CD1c-positive myeloid dendritic cell (primary cell): ENCODE measurements at regions not wholly inside any gene's neighbourhood (a gene's known extent, or its start where the extent isn't known, plus 50 kb on each side); places are given as distances from the start of the nearest gene placed in this dataset.
"Not testable (repeated sequence)": the region's sequence is repeated elsewhere in the genome, so short reads cannot be mapped to it uniquely, and the experiment has no call there.

Source experiments
- DNase-seq: peaks from one replicate; pipeline ENCODE4 v3.0.0-alpha.2; 2016; ENCODE audit errors: extremely low spot score

DNA sequence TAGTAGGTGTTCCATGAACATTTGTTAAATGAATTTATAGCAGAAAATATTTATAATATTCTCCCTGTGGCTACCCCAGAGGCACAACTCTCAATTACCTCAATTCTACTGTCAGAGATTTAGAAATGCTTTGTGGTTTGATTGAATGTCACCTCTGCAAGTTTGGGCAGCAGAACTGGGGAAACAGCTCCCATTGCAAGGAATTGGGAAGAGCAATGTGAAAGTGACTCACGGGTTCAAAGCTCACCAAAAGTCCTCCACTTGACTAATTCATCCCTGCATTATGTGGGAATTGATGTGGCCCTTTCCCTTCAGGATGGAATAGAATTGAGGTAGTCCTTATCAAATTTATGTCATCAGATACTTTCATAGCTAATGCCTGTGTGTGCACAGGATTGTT is 562.7 kb downstream of the MFSD1 start:
- DNase-seq, result no peak

DNA sequence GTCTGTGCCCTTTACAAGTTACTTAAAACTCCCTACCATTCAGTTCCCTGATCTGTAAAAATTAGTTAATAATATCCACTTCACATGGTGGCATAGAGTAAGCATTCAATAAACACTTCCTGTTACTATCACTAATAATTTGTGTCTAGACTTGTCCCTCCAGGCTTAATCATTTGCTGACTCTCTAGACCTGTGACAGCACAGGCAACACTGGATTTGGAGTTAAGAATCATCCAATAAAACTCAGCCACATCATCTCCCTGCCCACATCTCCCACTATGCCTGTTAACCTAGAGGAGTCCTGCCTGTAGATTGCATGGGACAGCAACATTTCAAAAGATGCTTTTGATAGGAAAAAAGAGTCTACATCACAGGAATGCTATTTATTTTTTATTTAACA is 564.6 kb downstream of the MFSD1 start:
- DNase-seq, result no peak

DNA sequence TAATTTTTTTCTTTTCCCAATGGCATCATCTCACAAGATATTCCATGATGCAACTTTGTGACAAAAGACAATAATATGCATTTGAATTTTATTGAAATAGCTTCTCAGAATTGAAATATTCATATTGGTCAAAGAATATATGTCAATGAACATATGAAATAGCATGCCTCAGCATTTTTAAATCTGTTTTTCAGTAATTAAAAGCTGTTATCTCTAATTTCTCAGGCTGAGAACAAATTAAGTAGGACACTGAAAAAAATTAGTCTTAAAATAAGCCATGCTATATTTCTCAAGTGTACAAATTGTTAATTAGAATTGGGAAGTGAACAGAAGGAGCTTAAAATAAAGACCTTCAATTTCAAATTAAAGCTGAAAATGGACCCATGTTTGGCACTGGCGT is 570.1 kb downstream of the MFSD1 start:
- no peak for DNase-seq

DNA sequence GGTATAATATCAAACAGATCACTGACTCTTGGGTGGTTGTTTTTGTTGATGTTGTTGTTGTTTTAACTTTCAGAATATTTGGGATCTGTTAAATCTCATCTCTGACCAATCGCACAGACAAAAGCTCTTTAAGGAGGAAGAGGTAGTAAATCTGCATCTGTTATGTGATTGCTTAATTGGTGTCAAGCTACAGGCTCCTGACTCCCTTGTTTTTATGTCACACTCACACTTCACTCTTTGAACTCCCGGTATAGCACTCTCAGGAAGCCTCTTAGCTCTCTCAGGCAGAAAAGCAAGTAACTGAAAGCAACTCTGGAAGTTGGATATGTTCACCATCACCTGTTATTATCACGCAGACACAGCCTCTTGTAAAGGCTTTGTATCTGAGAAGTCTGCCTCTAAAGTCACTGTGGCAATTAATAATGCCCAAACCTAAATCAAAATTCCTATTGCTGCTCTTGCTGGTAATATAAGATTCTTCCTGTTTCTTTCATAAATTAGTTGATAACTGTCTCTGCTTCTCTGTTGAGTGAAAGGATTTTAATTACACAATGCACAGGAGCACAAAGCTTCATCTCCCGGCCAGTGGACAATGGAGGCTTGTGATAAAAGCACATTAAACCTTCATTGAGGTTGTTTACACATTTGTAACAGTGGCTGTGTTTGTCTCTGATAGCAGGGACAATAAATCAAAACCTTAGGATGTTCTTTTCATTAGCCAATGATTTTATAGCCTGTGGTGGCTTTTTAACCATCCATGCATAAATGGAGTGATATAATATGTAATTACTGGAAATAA is 576.7 kb downstream of the MFSD1 start:
- no peak for DNase-seq

DNA sequence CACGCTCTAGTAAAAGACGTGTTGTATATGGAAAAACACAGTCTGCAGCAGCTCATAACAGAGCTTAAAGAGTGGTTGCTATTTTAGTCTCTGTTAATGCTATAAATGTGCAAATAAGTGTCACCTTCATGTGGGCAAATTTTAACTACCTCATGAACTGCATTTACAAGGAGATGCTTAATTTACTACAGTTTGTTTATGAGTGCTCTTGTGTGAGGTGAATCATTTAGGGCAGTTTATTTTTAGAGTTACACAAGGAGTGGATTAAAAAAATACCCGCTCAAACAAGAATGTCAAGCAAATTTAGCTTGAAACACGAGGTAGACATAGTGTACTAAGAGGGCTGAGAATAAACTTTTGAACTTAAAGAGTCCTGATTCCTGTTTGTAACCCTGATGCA is 579.0 kb downstream of the MFSD1 start:
- no peak for DNase-seq

DNA sequence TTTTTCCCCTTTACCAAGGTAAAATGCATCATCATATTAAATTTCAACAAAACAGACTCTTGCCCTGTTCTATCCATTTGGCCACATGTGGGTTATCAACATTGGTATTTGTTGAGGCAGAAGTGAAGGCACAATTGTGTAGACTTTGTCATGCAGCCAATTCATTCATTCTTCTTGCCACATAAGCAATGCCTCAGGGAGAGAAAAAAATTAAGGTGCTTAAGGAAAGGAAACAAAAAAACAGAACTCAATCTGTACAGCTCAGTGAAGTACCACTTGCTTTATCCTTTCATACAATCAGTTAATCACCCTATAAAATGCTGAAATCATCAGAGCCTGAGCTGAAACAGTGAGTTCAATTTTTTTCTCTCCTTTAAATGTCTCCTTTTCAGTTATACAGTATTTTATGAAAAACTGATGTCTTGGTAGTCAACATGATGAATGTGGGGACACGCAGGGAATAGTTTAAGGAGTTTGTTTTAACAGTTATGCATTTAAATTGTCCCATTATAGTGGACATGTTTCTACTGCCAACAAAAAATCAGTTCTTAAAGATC is 588.9 kb downstream of the MFSD1 start:
- no peak for DNase-seq

DNA sequence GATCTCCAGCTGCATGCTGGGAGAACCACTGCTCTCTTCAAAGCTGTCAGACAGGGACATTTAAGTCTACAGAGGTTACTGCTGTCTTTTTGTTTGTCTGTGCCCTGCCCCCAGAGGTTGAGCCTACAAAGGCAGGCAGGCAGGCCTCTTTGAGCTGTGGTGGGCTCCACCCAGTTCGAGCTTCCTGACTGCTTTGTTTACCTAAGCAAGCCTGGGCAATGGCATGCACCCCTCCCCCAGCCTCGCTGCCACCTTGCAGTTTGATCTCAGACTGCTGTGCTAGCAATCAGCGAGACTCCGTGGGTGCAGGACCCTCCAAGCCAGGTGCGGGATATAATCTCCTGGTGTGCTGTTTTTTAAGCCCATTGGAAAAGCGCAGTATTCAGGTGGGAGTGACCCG is 591.0 kb upstream of the IL12A start:
- DNase-seq, result not testable (repeated sequence)

DNA sequence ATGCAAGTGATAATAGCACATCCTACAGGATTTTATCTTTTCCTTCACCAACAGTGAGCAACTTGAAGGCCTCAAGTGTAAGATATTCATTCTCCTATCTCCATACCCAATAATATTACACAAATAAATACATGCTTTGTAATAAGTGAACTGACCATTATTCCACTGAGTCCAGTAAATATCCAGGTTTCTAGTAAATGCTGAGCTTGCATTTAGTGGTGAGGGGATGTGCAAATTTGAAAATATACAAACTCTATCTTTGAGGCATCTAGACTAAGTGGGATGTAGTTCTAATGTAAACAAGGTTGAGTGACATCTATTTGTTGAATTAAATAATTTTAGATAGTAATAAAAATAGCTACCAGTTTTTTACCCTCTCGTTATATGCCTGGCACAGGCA is 587.6 kb upstream of the IL12A start:
- no peak for DNase-seq

DNA sequence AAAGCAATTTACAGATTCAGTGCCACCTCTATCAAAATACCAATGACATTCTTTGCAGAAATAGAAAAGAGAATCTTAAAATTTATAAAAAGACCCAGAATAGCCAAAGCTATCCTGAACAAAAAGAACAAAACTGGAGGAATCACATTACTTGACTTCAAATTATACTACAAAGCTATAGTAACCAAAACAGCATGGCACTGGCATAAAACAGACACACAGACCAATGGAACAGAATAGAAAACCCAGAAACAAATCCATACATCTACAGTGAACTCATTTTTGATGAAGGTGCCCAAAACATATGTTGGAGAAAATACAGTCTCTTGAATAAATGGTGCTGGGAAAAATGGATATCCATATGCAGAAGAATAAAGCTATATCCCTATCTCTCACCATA is 578.9 kb upstream of the IL12A start:
- not testable (repeated sequence) for DNase-seq

DNA sequence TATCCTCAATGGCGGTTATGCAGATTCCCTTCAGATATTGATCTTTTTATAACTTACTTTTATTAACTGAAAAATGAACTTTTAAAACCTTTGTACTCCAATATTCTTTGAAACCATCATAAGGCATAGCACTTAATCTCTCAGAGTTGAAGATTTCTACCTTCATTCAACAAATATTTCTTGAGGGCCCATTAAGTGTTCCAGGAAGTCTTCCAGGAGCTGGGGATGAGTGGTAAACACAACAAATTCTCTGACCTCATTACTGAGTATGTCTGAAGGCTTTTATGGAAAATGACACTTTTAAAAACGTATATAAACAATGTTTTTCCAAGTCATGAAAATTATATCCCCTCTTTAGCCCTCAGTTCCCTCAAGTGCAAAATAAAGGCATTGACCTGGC is 575.3 kb upstream of the IL12A start:
- DNase-seq, result no peak

DNA sequence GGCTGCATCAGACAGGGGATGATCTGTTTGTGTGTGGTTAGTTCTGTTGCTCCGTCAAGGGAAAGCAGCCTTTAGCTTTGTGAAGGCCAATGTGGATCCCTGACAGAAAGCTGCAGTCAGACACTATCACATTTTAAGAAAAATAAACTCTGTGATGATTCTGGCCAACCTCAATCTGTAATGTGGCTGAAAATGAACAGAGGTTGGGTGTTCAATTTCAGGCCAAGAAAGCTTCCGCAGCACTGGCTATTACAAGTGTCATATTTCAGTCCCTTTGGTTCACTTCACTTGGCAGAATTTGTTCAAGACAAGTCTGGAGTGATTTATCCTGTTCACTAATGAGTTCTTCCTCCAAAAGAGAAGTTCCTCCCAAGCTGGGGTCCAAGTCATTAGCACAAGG is 571.8 kb upstream of the IL12A start:
- no peak for DNase-seq

DNA sequence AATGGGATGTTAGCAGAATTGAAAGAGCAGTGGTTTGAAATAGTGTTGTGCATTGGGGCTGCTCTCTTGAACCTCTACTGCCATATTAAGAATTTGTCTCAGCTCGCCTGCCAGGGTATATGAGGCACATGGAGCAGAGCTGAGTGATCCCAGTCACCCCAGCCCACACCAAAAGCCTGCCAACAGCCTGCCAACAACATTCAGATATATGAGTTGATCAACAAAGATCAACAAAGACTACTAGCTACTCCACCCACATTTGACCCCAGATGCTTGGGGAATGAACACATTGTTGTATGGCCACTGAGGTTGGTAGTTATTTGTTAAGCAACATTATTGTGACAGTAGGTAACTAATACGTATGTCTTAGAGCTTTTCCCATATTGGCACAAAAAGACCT is 570.9 kb upstream of the IL12A start:
- DNase-seq, result no peak

DNA sequence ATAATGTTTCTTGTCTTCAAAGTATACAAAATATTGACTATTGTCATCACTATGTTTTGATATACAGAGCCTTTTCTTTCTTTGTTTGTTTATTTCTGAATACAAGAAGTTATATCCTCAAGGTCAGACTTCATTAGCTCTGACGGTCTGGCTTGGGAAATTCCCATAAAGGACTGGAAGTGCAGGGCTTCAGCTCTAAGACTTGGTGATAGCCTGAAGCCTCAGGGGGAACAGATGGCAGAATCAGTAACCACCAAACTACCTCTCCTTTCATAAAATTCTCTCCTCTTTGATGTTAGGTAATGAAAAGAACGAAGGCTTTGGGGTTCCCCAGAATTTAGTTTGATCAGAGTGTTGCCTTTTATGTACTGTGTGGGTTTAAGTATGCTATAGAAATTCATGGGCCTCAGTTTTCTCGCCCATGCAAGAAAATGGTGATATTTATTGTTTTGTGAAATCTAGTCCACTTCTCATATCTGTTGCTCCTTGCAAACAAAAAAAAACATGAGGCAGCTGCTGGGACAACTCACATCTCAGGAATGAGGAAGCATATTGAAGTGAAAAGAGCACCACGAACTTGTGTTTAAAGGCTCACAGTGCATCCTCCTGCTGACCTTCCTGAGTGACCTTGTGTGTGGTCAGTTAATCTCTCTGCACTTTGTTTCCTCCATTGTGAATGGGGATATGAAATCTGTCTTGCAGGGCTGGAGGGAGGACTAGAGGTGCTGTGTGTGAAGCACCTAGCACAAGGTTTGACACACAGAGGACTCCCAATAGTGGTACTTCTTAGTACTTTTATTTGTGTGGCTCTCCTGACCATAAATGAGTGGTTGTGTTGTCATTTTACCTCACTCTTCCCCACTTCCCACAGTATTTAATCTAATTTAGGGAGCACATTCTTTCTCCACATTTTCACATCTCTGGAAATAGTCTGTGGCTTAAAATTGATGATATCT is 569.8 kb upstream of the IL12A start:
- DNase-seq, result no peak

DNA sequence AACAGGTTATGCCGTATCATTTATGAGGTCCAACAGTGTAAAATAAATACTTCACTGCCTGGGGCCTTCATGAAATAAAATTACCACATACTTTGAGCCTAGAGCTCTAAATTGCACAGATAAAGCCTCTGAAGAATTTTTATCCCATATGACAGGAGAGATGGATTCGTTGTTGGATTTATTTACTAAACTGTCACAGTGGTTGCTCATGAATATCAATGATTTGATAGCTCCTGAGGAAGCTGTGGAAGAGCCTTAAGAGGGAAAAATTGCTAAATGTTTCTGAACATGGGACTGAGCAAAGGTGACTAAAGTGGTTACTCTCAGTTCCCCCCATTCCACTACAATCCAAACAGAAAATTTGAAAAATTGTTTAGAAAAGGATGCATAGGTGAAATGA is 558.9 kb upstream of the IL12A start:
- DNase-seq, result no peak

DNA sequence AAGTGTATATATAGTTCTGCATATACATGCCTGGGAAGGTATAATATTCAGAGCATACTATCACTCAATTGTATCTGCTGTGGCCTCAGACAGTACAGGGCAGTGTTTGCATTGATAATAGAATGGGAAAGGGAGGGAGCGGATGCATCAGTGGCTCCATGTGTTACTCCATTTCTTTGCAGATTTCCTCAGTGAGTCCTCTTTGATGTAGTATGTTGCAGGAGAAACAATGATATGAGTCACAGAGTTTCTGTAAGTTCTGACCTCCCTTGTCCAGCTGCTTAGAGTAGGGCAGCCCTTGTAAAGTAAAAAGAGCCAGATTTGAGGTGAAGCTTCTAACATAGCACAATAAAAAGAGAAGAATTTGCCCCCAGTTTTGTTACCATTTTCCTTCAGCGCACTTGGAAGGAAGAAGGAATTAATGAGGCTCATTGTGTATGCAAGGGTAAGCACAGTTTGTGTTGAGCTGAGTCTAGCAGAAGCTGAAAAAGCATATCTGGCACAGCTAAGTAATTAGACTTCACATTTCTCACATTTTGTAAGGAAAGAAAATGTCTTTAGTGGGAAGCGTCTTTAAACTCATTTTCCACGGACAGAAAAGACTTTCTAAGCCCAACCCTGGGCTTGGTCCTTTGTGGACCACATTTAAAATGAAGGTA is 555.8 kb upstream of the IL12A start:
- no peak for DNase-seq

DNA sequence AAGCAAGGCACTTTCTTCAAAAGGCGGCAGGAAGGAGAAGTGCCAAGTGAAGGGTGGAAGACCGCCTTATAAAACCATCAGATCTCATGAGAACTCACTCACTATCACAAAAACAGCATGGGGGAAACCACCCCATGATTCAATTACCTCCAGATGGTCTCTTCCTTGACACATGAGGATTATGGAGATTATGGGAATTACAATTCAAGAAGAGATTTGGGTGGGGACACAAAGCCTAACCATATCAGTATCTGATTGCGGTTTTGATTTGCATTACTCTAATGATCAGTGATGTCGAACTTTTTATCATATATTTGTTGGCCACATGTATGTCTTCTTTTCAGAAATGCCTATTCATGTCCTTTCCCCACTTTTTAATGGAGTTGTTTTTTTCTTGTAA is 549.3 kb upstream of the IL12A start:
- DNase-seq, result no peak

DNA sequence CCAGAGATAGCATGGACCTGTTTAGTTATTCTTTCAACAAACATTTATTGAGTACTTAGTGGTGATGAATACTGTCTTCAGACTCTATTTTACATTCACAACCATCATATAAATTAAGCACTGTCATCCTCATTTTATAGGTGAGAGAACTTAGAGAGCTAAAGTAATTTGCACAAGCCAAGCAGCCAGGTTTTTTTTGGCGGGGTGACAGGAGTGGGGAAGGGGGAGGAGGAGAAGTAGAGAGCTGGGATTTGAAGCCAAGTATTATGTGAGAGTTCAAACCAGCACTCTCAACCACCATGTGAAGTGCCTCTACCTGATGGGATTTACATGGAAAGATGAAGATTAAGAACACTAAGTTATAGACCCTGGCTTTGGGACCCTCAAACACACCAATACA is 547.4 kb upstream of the IL12A start:
- DNase-seq, result no peak

DNA sequence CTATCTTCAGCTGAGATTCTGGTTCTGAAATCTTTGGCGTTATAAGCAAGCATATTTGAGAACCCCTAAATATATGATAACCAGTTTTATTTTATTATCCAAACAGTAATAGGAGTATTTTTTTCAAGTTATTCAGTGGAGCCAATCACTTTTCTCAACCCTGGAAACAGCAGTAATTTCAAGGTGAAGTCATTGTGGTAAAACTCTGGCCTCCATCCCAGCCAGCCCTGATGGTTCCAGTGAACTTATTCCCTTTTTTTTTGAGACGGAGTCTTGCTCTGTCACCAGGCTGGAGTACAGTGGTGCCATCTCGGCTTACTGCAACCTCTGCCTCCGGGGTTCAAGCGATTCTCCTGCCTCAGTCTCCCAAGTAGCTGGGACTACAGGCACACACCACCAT is 545.4 kb upstream of the IL12A start:
- no peak for DNase-seq

DNA sequence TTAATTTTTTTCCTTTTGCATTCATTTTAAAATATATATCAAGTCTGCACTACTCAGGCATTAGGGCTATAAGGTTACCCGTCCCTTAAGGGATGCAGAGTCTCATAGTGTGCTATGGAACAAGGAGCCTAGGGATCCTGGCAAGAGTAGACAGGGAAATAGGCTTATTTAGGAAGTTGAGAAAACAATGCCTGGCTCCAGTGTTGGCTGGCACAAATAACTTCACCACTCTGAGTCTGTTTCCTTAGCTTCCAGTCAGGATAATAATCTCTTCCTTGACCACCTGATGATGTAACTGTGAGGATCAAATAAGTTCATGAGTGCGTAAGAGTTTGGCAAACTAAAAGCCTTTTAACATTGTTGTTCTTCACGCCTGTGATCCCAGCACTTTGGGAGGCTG is 540.8 kb upstream of the IL12A start:
- no peak for DNase-seq

DNA sequence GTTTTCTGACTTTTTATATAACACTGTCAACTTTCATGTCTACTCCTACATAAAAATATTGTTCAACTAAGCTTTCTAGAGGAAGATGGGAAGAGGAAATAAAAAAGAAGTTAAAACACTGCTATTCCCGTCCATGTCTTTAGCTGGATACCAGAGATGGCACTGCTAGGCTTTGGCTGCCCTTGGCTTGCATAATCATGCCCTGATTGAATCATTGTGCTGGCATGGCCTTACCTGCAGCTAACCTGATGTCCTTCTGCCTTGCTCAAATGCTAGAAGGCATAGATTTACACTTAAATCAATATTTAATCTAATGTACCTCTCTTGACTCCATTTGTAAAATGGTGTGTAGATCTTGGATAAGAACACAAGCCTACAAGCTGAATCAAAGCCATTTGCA is 539.7 kb upstream of the IL12A start:
- DNase-seq, result no peak

DNA sequence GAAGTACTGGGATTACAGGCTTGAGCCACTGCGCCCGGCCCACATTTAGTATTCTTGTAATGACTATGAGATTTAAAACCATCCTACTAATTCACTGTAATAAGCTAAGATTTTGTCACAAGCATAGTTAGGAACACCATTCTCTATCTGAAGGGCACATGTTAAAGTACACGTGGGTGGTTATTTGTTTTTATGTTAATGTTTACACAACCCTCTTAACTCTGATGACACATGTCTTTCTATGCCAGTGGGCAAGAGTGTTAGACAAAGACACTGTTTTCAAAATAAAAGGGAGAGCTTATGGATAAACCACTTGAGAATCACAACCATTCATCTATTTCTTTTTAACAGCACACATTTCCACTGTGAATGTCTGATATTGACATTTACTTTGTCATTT is 537.6 kb upstream of the IL12A start:
- DNase-seq, result no peak

DNA sequence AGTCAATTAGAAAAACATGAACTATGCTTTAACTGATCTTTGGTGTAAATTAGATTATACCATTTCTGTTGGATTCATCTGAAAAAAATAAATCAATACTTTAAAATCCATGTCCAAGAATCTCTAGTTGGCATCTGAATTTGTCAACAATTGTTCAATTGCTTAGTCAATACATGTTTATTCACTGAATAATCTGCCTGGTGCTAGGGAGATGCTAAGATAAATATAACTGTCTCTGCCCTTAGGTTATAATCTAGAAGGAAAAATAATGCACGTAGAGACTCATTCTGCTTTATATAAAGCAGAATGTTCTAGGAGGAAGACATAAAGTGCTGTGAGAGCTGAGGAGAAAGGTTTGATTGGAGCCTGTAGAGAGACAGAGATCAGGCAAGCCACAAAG is 537.2 kb upstream of the IL12A start:
- no peak for DNase-seq
